ENCODE measurements at regions not wholly inside any gene's neighbourhood (a gene's known extent, or its start where the extent isn't known, plus 50 kb on each side); places are given as distances from the start of the nearest gene placed in this dataset.
"Not testable (repeated sequence)": the region's sequence is repeated elsewhere in the genome, so short reads cannot be mapped to it uniquely, and the experiment has no call there.

GRCh38 chr6:144374525-144374924 lies 89.4 kb downstream of the UTRN start:
- POLR2A ChIA-PET (ENCODE audit: partially characterized antibody); H4K20me1 ChIP-seq (replicated peaks in 1 of 2; ENCODE audit: control insufficient read depth in 1 of 2, insufficient read depth in 2 of 2, low read length in 2 of 2): not testable (repeated sequence)

More at GRCh38 chr6:144374525-144374924, 89.4 kb downstream of the UTRN start:
- CTCF ChIA-PET (ENCODE audit: partially characterized antibody): interaction anchor here (1.8 kb wide), 1 partner anchor 15 kb away, joined by 3 read pairs; no protein-coding TSS in a partner anchor
- not testable (repeated sequence) for H3K18ac ChIP-seq (ENCODE audit: extremely low read depth, low read length); H3K4me3 ChIP-seq (ENCODE audit: extremely low read depth in 1 of 4, insufficient read depth in 2 of 4, low read depth in 3 of 4, low read length in 4 of 4); H3K14ac ChIP-seq (ENCODE audit: insufficient read length); H3K4me2 ChIP-seq (ENCODE audit: insufficient read depth in 1 of 2, low read depth in 2 of 2, low read length in 2 of 2); H3K23ac ChIP-seq (ENCODE audit: insufficient read length); H4K91ac ChIP-seq (replicated peaks; ENCODE audit: insufficient read length, low read length); H3K9ac ChIP-seq (replicated peaks in 1 of 4; ENCODE audit: extremely low read depth in 1 of 4, low read depth in 3 of 4, low read length in 3 of 4); H4K8ac ChIP-seq (ENCODE audit: extremely low read depth, insufficient read depth, low read length); H2AFZ ChIP-seq (ENCODE audit: low read length); H3K27ac ChIP-seq (ENCODE audit: low read depth, low read length); H2BK12ac ChIP-seq (ENCODE audit: low read depth, low read length); H3K36me3 ChIP-seq (ENCODE audit: control insufficient read depth in 2 of 4, insufficient read depth in 4 of 4, low read length in 3 of 4); H2BK5ac ChIP-seq (ENCODE audit: low read depth, low read length); H3K56ac ChIP-seq (replicated peaks; ENCODE audit: insufficient read length, low read depth, low read length); H2AK5ac ChIP-seq (ENCODE audit: low read depth, low read length); H3K9me3 ChIP-seq (ENCODE audit: insufficient read depth in 2 of 2, low read depth in 1 of 2, low read length in 1 of 2); H3K27me3 ChIP-seq (replicated peaks in 1 of 4; ENCODE audit: control insufficient read depth in 3 of 4, extremely low read depth in 1 of 4, insufficient read depth in 3 of 4, low read length in 3 of 4); H2BK20ac ChIP-seq (ENCODE audit: low read length); H3K4ac ChIP-seq (replicated peaks; ENCODE audit: insufficient read length, low read depth, low read length); H2BK120ac ChIP-seq (replicated peaks; ENCODE audit: low read depth, low read length); DNase-seq (ENCODE audit: low read depth in 1 of 2, low spot score in 2 of 2); FAIRE-seq; H4K5ac ChIP-seq (ENCODE audit: insufficient read length, low read depth, low read length); H3K79me1 ChIP-seq (ENCODE audit: low read depth, low read length); H3K4me1 ChIP-seq (replicated peaks in 1 of 4; ENCODE audit: control insufficient read depth in 3 of 4, insufficient read depth in 4 of 4, low read length in 3 of 4); H2BK15ac ChIP-seq (ENCODE audit: low read length); H3K23me2 ChIP-seq (ENCODE audit: low read depth, low read length)
- WGBS, 2 experiments (ENCODE audit: extremely low coverage in 1 of 2, insufficient coverage in 1 of 2, insufficient read length in 1 of 2, insufficient replicate concordance in 2 of 2, low coverage in 1 of 2, low lambda C conversion rate in 2 of 2, missing lambda C conversion rate in 1 of 2): 91% methylated on average over 12 of the region's 12 CpGs; no CpG with 5 or more reads in 1 of the 2 experiments
- peaks cover 7 to 16% of the 10 kb centered on the region in 2 experiments; a peak in 3 of 4 replicates for H3K79me2 ChIP-seq (ENCODE audit: control insufficient read depth in 1 of 2, insufficient read depth in 2 of 2, low read length in 2 of 2)

Data from H1 (cell line).